GM19395 (cell line): ENCODE measurements at regions not wholly inside any gene's neighbourhood (a gene's known extent, or its start where the extent isn't known, plus 50 kb on each side); places are given as distances from the start of the nearest gene placed in this dataset.

ENCODE experiments used
- ATAC-seq: cut with Tn5 transposase; IDR thresholded peaks from one replicate; pipeline ENCODE4 v1.9.1; 2021; ENCODE audit warnings: mild to moderate bottlenecking, moderate library complexity; ENCODE audit not compliant: unreplicated experiment

DNA sequence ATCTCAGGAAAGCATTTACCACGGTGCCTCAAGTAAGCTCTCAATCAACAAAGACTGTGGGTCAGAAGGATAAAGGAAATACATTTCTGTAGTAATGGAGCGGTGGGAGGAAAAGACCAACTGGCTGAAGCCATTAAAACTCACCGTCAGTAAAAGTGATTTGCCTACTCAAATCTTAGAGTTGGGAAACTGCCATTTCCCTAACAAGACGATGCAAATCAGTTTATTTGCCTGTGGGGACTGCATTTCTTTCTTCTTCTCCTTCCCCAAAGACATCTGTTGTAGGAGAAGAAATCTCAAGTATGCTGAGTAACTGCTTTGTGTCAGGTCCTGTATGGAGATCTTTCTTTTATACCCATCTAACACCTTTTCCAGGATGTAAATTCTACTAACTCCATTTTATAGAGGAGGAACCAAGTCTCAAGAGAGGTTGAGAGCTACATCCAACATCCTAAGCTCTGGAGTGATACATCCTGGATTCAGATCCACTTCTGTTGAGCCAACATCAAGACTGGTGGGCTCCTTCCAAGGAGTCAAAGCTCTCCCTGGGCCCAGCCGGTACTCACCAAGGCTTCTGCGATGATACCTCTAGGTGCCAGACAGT lies 219.3 kb upstream of the FGGY start:
- no peak for ATAC-seq

DNA sequence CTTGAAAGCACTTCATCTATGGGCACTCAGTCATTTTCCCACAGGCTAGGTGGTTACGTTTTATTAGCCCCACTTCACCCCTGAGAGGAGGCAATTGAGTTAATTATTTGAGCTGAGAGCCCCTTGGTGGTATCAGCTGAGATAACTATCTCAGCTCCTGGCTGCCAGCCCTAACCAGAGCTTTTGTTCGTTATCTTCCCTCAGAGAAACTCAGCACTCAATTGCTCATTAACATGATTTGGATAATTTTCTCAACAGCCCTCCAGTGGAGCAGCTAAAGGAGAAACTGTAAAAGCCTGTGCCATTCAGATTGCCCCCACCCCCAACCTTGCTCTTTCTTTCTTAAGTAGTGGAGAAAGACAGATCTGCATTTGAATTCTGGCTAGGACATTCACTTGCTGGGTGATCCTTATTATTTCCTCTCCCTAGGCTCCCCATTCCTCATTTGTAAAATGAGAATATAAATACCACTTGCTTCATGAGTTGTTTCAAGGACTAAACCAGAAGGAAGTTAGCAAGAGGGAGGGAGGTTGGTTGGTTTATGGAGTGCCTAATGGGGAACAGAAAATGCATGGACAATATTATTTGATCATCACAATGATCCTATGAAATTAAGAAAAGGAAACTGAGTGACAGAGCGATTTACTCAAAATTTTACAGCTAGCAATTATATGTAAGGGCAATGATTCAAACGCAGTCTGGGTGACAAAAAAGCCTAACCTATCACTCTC lies 218.7 kb upstream of the FGGY start:
- ATAC-seq, result no peak

DNA sequence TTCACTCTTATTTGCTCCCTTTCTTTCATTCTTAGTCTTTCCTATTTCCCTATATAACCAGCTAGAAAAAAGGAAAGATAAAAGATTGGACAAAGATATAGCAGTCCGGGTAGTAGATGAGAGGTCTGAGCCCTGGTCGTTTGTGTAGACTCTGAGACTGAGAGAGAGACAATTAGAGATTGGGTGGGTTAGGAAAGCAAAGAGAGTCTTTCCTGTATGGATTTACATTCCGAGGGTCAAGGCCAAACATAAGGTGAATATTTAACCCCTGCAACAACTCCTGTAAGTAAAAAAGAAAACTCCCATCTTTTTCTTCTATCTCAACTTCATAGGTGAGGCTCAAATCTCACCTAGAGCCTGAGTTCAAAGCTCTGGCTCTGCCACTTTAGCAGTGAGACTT lies 218.0 kb upstream of the FGGY start:
- ATAC-seq, result no peak

DNA sequence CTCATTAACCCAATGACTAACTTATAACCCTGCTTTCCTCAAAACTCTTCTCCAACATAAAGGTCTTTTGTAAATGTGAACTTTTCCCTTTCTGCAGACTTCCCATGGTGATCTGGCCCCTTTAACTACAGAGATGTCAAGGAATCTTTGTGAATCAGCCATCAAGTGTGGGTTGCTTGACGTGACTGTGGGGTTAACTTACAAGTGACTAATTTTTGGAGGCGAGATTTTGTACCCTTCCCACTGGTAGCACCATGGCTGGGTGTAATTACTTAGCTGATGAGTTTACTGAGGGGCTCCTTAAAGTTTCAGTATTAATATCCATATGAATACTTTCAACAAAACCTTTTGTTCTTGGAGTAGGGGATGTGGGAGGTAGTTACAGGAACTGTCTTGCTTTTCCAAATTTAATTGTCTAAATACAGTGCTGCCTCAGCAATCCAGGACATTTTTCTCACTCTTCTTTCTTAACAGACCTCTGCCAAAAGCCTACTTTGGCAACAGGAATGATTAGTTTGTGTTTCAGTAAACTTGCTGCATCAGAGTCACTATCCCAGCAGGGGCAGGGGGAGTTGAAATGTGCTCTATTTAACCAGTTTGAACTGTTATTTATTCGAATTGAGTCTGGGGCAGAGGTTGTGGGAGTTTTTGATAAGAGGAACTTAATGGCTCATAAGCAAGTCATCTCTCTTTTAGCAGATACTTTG lies 217.3 kb upstream of the FGGY start:
- no peak for ATAC-seq

DNA sequence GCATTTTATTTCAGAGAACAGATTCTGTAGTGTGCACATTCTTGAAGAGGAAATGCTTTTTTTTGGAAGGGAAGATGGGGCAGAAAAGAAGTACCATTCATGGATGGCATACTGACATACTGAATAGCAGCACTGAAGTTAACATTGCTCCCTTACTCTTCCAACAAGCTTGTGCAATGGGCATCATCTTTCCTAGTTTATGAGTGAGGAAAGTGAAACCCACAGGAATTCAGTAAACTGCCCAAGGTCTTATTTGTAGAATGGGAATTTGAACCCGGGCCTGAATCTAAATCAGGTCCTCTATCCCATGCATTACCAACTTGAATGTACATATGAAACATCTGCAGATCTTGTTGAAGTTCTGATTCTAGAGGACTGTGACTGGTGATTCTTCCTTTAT lies 215.7 kb upstream of the FGGY start:
- no peak for ATAC-seq

DNA sequence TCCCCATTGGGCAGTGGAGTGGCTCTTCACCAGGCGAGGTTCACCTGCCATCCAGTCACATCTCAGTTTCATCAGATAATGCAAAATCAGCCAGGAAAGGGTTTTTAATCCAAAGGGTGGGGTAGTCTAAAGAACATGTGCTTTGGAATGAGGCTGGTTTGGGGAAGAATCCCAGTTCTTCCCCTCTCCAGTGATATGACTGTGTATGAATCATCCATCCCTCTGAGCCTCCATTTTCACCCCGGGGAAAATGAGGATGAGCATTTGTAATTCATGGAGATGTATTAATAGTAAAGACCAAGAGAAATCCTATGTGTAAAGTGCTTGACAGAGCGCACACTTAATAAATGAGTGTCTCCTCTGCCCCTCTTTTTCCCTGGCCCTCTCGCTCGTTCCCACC lies 215.1 kb upstream of the FGGY start:
- ATAC-seq, result no peak

DNA sequence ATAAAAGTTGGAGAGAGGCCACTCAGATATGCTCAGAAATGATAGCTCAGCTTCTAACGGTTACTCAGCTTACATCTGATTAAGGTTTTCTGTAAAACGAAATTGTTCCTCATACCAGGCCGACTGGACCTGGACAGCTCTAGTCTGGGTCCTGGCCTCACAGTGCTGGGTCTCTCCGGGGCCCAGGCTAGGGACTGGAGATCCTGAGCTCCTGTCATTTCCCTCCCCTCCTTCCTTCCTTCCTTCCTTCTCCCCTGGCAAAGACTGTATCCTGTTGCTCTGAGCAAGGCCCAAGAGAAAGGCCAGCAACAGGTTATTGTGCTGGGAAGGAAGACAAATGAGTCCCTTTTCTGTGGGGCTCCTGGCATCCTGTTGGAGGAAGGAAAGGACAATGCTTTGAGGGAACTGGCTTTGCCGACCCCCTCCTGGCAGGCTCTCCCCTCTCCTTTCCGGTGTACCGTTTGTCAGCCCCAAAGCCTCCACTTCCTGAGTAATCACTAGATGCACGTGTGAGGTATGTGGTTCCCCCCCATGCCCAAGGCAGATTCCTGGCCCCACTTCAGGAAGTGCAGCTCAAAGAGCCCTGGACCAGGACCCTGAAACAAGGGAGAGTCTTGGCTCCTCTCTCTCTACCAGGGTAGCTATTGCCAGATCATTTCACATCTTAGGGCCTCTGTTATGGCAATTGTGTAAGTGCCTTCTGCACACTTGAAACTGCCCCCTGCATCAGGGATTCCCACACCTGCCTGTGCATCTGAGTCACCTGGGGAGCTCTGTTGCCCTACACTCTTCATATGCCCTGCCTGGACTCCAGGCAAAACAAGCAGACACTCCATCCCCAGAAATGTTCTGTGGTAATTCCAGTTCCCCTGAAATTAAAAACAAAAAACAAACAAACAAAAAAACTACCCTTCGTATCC lies 212.7 kb upstream of the FGGY start:
- ATAC-seq, result no peak

DNA sequence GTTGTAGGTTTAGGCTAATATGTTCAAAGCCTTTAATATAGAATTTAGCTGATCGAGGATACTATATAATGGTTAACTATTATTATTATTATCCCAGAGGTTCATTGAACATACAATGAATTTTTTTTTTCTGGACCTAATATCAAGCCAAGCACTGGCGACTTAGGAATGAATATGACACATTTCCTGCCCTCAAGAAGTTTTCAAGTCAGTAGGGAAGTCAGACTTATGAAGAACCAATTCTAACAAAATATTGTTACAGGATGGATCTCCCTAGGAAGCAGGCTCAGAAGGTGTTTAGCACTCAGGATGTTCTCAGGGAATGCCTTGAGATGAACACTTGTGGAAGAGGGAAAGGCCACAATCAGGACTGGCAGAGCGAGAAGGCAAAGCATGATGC lies 211.8 kb upstream of the FGGY start:
- no peak for ATAC-seq

DNA sequence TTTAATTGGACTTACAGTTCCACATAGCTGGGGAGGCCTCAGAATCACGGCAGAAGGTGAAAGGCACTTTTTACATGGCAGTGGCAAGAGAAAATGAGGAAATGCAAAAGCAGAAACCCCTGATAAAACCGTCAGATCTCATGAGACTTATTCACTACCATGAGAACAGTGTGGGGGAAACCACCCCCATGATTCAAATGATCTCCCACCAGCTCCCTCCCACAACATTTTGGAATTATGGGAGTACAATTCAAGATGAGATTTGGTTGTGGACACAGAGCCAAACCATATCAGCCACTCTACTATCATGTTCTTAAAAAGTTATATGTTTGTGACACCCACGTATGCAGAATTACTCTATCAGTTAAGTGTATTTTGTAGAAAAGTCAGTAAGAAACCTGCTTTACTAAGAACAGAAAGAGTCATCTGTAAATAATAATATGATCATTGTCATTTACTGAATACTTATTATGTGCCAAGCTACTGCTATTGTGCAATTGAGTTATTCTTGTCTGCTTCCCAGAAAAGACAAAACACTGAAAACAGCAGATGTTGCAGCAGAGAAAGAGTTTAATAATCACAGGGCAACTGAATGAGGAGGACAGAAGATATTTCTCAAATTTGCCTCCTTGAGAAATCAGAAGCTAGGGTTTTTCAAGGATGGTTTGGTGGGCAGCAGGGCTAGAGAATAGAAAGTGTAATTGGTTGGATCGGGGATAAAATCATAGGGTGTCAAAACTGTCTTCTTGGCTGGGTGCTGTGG lies 207.7 kb upstream of the FGGY start:
- ATAC-seq, result no peak

DNA sequence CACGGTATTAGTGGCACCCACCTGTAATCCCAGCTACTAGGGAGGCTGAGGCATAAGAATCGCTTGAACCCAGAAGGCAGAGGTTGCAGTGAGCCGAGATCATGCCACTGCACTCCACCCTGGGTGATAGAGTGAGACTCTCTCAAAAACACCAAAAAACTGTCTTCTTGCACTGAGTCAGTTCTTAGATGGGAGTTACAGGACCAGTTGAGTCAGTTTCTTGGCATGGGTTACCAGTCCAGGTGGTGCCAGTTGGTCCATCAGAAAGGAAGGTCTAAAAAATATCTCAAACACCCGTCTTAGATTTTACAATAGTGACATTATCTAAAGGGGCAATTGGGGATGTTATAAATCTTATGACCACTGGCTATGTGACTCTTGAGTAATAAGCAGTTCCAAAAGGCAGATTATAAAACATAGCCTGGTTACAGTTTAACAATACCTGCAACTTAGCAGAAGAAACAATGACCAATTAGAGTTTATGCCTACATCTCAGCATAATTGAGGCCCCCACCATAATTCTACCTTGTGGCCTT lies 206.9 kb upstream of the FGGY start:
- no peak for ATAC-seq

DNA sequence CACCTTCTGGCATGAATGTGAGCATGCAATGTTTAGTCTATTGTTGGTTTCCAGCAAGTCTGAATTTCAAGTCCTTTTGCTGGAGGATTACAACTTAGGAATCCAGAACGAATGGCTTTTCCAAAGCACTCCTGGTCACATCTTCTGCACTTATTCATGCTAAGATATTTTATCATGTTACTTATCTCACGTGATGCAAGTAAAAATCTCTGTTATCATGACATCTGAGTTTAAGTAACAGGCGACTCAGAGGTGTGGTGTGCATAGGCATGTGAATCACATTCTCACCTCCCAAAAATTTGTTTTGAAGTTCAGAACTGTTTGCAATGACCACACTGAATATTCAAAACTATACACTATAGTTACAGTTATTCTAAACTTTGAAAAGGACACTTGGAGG lies 204.8 kb upstream of the FGGY start:
- ATAC-seq, result no peak

DNA sequence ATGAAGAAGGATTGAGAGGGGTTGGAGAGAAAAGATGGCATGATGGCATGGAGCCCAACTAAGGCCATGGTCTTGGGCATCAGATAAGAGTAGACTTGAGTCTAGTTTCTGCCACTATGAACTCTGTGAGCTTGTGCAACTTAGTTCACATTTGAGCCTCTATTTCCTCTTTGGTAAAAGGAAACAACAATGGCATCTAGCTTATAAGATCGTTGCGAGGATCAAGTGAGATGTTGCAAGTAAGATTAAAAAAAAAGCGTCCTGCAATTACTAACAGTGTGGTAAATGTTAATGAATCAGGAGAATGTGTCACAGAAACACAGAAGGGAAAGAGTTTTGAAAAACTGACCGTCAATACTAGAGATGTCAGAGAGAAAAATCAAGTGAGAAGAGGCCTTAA lies 202.9 kb upstream of the FGGY start:
- no peak for ATAC-seq

DNA sequence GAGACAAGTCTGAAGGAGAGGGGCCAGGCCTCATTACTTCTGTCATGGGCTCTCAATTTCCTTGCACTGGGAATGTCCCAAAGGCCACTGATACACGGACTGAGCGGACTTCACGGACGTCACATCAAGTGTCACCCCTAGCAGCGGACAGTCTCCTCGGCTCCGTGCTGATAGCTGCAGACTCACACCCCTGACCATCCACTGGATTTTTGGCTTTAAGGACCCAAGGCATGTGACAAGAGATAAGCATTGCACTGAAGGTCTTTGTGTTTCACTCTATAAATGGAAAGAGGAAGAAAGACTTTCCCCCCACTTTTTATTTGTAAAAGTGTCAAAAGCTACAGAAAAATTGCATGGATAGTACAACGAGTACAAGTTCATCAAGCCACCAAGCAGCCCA lies 200.4 kb upstream of the FGGY start:
- no peak for ATAC-seq

DNA sequence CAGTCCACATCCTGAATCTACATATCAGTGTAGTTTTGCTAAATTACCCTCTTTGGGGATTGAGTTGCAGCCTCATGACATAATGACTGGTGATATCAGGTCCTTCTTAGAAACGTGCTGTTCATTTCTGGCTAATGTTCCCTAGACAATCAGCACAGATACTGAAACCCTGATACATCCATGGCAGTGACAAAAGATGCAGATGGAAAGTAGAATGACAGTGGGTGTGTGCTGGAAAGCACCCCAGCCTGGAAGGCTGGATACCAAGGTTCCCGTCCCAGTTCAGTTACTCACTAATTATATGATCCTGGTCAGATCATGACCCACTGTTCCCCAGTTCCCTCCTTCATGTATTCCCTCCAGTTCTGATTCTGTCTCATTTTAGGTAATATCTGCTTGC lies 198.2 kb upstream of the FGGY start:
- ATAC-seq, result no peak

DNA sequence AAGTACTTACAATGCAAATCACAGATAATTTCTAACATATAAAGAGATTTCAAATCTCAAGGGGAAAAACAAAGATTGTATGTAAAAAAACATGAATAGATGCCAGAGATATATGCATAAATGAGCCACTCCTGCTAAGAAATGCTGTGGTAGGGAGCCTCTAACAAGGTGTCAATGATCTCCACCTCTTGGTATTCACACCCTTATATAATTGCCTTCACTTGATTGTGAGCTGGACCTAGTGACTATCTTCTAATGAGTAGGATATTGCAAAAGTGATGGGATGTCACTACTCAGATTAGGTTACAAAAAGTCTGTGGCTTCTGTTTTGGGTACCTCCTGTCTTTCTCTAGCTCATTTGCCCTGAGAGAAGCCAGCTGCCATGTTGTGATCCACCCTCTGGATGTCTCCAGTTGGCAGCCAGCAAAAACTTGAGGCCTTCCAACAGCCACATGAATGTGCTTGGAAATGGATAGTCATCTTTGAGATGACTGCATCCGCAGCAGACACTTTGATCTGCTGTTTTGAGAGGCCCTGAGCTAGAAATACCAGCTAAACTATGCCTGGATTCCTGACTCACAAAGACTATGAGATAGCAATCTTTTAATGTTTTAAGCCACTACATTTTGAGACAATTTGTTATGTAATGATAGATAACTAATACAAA lies 196.1 kb upstream of the FGGY start:
- ATAC-seq, result no peak

DNA sequence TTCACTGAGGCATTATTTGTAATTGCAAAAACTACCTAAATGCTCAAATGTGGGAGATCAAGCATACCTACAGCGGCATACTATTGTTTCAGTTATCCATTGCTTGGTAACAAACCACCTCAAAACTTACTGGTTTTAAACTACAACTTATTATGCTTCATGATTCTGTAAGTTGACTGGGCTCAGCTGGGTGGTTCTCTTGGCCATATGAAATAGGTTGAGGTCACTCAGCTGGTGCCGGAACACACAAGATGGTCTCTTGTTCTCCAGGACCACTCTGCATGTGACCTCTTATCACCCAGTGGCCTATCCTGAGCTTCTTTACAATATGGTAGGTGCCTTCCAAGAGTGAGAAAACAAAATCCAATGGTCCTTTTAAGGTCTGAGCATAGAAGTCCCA lies 195.4 kb upstream of the FGGY start:
- ATAC-seq, result no peak

DNA sequence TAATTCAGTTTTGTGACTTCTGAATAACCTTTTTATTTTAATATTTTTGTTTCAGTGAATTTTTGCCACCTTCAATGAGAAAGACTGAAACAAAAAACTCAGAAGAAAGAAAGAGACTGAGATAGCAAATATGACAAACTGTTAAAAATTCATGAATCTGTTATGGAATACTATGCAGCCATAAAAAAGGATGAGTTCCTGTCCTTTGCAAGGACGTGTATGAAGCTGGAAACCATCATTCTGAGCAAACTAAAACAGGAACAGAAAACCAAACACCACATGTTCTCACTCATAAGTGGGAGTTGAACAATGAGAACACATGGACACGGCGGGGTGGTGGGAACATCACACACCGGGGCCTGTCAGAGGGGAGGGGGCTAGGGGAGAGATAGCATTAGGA lies 193.4 kb upstream of the FGGY start:
- ATAC-seq, result no peak

DNA sequence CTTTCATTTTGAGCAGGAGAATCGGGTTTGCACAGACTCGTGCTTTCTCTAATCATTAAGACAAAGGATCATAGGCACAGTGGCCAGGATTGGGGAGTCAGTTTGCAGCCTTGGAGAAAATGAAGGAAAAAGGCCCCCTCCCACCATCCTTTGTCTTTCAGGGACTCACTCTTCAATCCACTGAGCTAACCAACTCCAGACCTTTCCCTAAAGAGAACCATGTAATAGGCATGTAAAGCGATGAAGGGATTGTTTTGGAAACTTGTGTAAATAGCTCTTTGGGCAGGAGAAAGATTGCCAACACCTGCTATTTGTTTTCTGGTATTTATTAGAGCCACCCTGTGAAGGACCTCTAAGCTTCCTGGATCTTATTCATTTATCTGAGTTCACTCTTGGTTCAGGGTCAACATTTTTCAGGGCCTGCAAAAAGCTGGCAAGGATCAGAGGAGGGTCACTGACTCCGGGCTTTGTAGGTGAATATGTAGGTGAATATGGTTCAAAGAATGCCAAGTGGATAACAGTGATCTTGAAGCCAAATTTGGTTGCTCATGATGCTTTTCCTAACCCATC lies 192.6 kb upstream of the FGGY start:
- no peak for ATAC-seq
